Testis (tissue), 2 donors: ENCODE measurements at regions not wholly inside any gene's neighbourhood (a gene's known extent, or its start where the extent isn't known, plus 50 kb on each side); places are given as distances from the start of the nearest gene placed in this dataset.

Experiments
- POLR2A ChIP-seq: fragments of 450-650 bp; IDR thresholded peaks from one replicate; pipeline ENCODE4 v1.6.1; 2017; ENCODE audit warnings: antibody characterized with exemption, mild to moderate bottlenecking, moderate library complexity
- TF ChIP-seq, protein P1 (sequence below), 3 experiments: fragments of 450-650 bp in 2 of 3; fragments of 200-600 bp in 1 of 3; sonication (generic) in 1 of 3; IDR thresholded peaks; one replicate each; pipeline ENCODE4 v1.5.1; 2016 to 2019; ENCODE audit warnings: antibody characterized with exemption in 3 of 3, mild to moderate bottlenecking in 2 of 3, moderate library complexity in 1 of 3

DNA sequence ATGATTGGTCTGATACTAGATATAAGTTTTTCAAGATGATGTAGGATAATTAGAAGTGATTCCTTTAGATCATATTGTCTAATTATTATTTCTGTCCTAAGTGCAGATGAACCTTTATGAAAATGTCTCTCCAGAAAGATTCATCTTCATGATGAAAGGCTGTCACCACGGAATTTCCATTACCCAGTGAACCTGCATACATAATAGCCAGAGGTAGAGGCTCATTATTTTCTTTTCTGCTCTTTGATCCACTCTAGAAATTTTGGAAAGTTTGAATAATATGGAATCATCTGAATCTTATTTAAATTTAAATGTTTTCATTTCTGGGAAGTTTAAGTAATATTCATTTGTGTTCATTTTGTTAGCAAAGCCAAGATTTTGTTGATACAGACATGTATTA lies 137.1 kb upstream of the ATP2B1 start:
- TF ChIP-seq, protein P1, sequence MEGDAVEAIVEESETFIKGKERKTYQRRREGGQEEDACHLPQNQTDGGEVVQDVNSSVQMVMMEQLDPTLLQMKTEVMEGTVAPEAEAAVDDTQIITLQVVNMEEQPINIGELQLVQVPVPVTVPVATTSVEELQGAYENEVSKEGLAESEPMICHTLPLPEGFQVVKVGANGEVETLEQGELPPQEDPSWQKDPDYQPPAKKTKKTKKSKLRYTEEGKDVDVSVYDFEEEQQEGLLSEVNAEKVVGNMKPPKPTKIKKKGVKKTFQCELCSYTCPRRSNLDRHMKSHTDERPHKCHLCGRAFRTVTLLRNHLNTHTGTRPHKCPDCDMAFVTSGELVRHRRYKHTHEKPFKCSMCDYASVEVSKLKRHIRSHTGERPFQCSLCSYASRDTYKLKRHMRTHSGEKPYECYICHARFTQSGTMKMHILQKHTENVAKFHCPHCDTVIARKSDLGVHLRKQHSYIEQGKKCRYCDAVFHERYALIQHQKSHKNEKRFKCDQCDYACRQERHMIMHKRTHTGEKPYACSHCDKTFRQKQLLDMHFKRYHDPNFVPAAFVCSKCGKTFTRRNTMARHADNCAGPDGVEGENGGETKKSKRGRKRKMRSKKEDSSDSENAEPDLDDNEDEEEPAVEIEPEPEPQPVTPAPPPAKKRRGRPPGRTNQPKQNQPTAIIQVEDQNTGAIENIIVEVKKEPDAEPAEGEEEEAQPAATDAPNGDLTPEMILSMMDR (IDR thresholded peaks at IDR 0.05) = no peak
- TF ChIP-seq POLR2A = no peak
